OCI-LY1 (cell line): ENCODE measurements at regions not wholly inside any gene's neighbourhood (a gene's known extent, or its start where the extent isn't known, plus 50 kb on each side); places are given as distances from the start of the nearest gene placed in this dataset.

Experiments
- CTCF ChIP-seq: fragments of 200-600 bp; sonication (generic), shearing (Covaris generic); IDR thresholded peaks from 2 replicates; pipeline ENCODE4 v1.5.1; 2017; ENCODE audit warnings: mild to moderate bottlenecking, antibody characterized with exemption, low read length, moderate library complexity, mixed read lengths
- EZH2 ChIP-seq: fragments of 200-600 bp; sonication (generic), shearing (Covaris generic); IDR thresholded peaks from 2 replicates; pipeline ENCODE4 v1.8.0; 2017; ENCODE audit warnings: borderline replicate concordance, mixed run types, mild to moderate bottlenecking, antibody characterized with exemption, low read length, moderate library complexity, mixed read lengths

- TF ChIP-seq CTCF: no peak
- no peak for TF ChIP-seq EZH2
These were observed 202.4 kb downstream of the CHIC2 start for GRCh38 chr4:53861856-53862610.
